Thyroid gland (tissue), 4 donors: ENCODE measurements at regions not wholly inside any gene's neighbourhood (a gene's known extent, or its start where the extent isn't known, plus 50 kb on each side); places are given as distances from the start of the nearest gene placed in this dataset.
"Not testable (repeated sequence)": the region's sequence is repeated elsewhere in the genome, so short reads cannot be mapped to it uniquely, and the experiment has no call there.

Experiments used
- POLR2A ChIP-seq, 2 donors: fragments of 450-650 bp; IDR thresholded peaks; one replicate each; pipeline ENCODE4 v1.6.1; 2017; ENCODE audit warnings: antibody characterized with exemption in 2 of 2, mild to moderate bottlenecking in 2 of 2, moderate library complexity in 1 of 2
- TF ChIP-seq, protein P1 (sequence below), 6 experiments: fragments of 200-600 bp in 3 of 6; fragments of 450-650 bp in 3 of 6; sonication (generic) in 3 of 6; IDR thresholded peaks; one replicate each; pipeline ENCODE4 v1.5.1; 2016 to 2019; ENCODE audit warnings: antibody characterized with exemption in 6 of 6, mild to moderate bottlenecking in 2 of 6, inconsistent platforms in 1 of 6, moderate library complexity in 1 of 6

DNA sequence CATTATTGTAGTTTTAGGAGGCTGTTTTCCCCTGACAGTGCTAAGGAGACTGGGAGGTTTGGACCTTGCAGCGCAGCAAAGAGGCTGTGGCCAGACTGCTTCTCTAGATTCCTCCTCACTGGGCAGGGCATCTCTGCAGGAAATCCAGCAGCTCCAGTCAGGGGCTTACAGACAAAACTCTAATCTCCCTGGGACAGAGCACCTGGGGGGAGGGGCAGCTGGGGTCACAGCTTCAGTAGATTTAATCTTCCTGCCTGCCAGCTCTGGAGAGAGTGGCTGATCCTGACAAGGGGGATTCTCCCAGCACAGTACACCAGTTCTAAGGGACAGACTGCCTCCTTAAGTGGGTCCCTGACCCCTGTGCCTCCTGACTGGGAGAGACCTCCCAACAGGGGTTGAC, 599.4 kb downstream of the DMRTA1 start:
- TF ChIP-seq, protein P1, sequence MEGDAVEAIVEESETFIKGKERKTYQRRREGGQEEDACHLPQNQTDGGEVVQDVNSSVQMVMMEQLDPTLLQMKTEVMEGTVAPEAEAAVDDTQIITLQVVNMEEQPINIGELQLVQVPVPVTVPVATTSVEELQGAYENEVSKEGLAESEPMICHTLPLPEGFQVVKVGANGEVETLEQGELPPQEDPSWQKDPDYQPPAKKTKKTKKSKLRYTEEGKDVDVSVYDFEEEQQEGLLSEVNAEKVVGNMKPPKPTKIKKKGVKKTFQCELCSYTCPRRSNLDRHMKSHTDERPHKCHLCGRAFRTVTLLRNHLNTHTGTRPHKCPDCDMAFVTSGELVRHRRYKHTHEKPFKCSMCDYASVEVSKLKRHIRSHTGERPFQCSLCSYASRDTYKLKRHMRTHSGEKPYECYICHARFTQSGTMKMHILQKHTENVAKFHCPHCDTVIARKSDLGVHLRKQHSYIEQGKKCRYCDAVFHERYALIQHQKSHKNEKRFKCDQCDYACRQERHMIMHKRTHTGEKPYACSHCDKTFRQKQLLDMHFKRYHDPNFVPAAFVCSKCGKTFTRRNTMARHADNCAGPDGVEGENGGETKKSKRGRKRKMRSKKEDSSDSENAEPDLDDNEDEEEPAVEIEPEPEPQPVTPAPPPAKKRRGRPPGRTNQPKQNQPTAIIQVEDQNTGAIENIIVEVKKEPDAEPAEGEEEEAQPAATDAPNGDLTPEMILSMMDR (IDR thresholded peaks at IDR 0.05): not testable (repeated sequence)
- TF ChIP-seq POLR2A (IDR thresholded peaks at IDR 0.05): not testable (repeated sequence)
